ENCODE measurements at regions not wholly inside any gene's neighbourhood (a gene's known extent, or its start where the extent isn't known, plus 50 kb on each side); places are given as distances from the start of the nearest gene placed in this dataset.

DNA sequence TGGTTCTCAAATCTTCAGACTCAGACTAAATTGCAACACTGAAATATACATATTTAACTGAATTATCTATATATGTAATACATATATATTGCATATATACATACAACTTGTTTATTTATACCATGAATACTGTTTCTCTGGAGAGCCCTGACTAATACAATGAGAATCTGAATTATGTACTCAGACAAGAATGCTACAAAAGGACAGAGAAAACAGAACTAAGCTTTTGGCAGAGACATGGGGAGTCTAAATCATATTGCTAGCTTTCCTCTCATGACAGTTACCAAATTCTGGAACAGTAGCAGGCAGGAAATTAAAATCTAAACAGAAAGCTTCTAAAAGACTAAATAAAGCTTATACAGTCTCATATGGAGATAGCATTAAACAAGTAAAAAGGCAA lies 142.4 kb upstream of the KCNMB2 start:
- no peak for TF ChIP-seq MXI1 (conservative IDR thresholded peaks at IDR 0.05; ENCODE audit: poor library complexity, severe bottlenecking)
- no peak for TF ChIP-seq EP300 (conservative IDR thresholded peaks at IDR 0.05; ENCODE audit: poor library complexity, severe bottlenecking)
- TF ChIP-seq, protein P1, sequence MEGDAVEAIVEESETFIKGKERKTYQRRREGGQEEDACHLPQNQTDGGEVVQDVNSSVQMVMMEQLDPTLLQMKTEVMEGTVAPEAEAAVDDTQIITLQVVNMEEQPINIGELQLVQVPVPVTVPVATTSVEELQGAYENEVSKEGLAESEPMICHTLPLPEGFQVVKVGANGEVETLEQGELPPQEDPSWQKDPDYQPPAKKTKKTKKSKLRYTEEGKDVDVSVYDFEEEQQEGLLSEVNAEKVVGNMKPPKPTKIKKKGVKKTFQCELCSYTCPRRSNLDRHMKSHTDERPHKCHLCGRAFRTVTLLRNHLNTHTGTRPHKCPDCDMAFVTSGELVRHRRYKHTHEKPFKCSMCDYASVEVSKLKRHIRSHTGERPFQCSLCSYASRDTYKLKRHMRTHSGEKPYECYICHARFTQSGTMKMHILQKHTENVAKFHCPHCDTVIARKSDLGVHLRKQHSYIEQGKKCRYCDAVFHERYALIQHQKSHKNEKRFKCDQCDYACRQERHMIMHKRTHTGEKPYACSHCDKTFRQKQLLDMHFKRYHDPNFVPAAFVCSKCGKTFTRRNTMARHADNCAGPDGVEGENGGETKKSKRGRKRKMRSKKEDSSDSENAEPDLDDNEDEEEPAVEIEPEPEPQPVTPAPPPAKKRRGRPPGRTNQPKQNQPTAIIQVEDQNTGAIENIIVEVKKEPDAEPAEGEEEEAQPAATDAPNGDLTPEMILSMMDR (IDR thresholded peaks at IDR 0.05; ENCODE audit: poor library complexity, severe bottlenecking): no peak
- TF ChIP-seq TAF1 (IDR thresholded peaks at IDR 0.05; ENCODE audit: low read depth): no peak
- TF ChIP-seq SMC3 (conservative IDR thresholded peaks at IDR 0.05; ENCODE audit: poor library complexity): no peak
- no peak for TF ChIP-seq EZH2 (IDR thresholded peaks at IDR 0.05; ENCODE audit: borderline replicate concordance, insufficient read depth, low read length, poor library complexity, severe bottlenecking)
- TF ChIP-seq, protein P2, sequence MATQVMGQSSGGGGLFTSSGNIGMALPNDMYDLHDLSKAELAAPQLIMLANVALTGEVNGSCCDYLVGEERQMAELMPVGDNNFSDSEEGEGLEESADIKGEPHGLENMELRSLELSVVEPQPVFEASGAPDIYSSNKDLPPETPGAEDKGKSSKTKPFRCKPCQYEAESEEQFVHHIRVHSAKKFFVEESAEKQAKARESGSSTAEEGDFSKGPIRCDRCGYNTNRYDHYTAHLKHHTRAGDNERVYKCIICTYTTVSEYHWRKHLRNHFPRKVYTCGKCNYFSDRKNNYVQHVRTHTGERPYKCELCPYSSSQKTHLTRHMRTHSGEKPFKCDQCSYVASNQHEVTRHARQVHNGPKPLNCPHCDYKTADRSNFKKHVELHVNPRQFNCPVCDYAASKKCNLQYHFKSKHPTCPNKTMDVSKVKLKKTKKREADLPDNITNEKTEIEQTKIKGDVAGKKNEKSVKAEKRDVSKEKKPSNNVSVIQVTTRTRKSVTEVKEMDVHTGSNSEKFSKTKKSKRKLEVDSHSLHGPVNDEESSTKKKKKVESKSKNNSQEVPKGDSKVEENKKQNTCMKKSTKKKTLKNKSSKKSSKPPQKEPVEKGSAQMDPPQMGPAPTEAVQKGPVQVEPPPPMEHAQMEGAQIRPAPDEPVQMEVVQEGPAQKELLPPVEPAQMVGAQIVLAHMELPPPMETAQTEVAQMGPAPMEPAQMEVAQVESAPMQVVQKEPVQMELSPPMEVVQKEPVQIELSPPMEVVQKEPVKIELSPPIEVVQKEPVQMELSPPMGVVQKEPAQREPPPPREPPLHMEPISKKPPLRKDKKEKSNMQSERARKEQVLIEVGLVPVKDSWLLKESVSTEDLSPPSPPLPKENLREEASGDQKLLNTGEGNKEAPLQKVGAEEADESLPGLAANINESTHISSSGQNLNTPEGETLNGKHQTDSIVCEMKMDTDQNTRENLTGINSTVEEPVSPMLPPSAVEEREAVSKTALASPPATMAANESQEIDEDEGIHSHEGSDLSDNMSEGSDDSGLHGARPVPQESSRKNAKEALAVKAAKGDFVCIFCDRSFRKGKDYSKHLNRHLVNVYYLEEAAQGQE (IDR thresholded peaks at IDR 0.05; ENCODE audit: borderline replicate concordance): no peak
- no peak for TF ChIP-seq RAD21 (conservative IDR thresholded peaks at IDR 0.05)
- no peak for TF ChIP-seq POLR2AphosphoS5 (IDR thresholded peaks at IDR 0.05)
- Histone ChIP-seq H3K9me2 (ENCODE audit: insufficient read depth, low read length) (no peaks in the 10 kb centered on the region), H3K4me2 (ENCODE audit: low read length) (no peak overlapping the region), H4K20me1 (ENCODE audit: insufficient read depth) (no peaks in the 10 kb centered on the region), H3K36me3 (ENCODE audit: insufficient read depth, low read length) (no peaks in the 10 kb centered on the region), H3K79me2 (replicated peaks; ENCODE audit: insufficient read depth, low read length) (no peaks in the 10 kb centered on the region), H3K9me3 (ENCODE audit: low read length) (no peaks in the 10 kb centered on the region), H3K4me3 (ENCODE audit: low read length) (no peak overlapping the region), H3K9ac (ENCODE audit: low read length) (no peak overlapping the region), H3K27ac (ENCODE audit: low read length) (no peak overlapping the region), H2AFZ (ENCODE audit: low read depth, low read length) (no peak overlapping the region), H3F3A (ENCODE audit: insufficient read depth, low read length, poor library complexity, severe bottlenecking) (no peaks in the 10 kb centered on the region), H3K27me3 (ENCODE audit: insufficient read depth, low read depth, low read length) (no peaks in the 10 kb centered on the region)

DNA sequence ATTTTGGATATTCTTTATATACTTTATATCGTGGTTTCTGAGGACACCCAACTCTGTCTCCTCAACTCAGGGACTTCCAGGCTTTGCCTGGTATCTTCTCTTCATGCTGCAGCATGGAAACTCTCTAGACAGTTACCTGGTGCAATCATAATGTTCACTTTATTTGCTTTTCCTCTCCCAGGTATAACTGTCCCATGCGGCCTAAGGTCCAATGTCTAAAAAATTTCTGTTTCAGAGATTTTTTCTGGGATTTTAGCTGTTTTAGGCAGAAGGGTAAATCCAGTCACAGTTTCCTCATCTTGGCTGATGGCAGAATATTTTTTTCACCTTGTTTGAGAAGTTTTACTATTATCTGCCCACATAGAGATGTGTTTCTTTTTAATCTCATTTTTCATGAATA lies 139.9 kb upstream of the KCNMB2 start:
- no peaks in the 10 kb centered on the region for H3K9me3 ChIP-seq (ENCODE audit: low read length)
- H3K4me2 ChIP-seq (ENCODE audit: low read length): no peak overlapping the region
- H2AFZ ChIP-seq (ENCODE audit: low read depth, low read length): no peak overlapping the region
- H3K9me2 ChIP-seq (ENCODE audit: insufficient read depth, low read length): no peaks in the 10 kb centered on the region
- H3K4me3 ChIP-seq (ENCODE audit: low read length): no peak overlapping the region
- no peaks in the 10 kb centered on the region for H3K27me3 ChIP-seq (ENCODE audit: insufficient read depth, low read depth, low read length)
- no peaks in the 10 kb centered on the region for H3F3A ChIP-seq (ENCODE audit: insufficient read depth, low read length, poor library complexity, severe bottlenecking)
- no peaks in the 10 kb centered on the region for H3K79me2 ChIP-seq (replicated peaks; ENCODE audit: insufficient read depth, low read length)
- H3K27ac ChIP-seq (ENCODE audit: low read length): no peak overlapping the region
- H3K9ac ChIP-seq (ENCODE audit: low read length): no peak overlapping the region
- TF ChIP-seq RAD21 (conservative IDR thresholded peaks at IDR 0.05): no peak
- TF ChIP-seq, protein P1 (IDR thresholded peaks at IDR 0.05; ENCODE audit: poor library complexity, severe bottlenecking): no peak
- TF ChIP-seq, protein P2 (IDR thresholded peaks at IDR 0.05; ENCODE audit: borderline replicate concordance): no peak
- TF ChIP-seq SMC3 (conservative IDR thresholded peaks at IDR 0.05; ENCODE audit: poor library complexity): no peak
- no peak for TF ChIP-seq EZH2 (IDR thresholded peaks at IDR 0.05; ENCODE audit: borderline replicate concordance, insufficient read depth, low read length, poor library complexity, severe bottlenecking)
- H3K36me3 ChIP-seq (ENCODE audit: insufficient read depth, low read length): no peaks in the 10 kb centered on the region
- H4K20me1 ChIP-seq (ENCODE audit: insufficient read depth): no peaks in the 10 kb centered on the region

Data from neural cell (in vitro differentiated cells).